GM12891 (cell line): ENCODE measurements at regions not wholly inside any gene's neighbourhood (a gene's known extent, or its start where the extent isn't known, plus 50 kb on each side); places are given as distances from the start of the nearest gene placed in this dataset.

ENCODE experiments used
- DNase-seq: peaks from one replicate; pipeline ENCODE4 v3.0.0; 2011; ENCODE audit warnings: low spot score; ENCODE audit not compliant: insufficient read length
- FAIRE-seq: peaks from 2 replicates; lab custom pipeline; 2011; peaks lifted over from hg19 to GRCh38; lab: Jason Lieb, UNC
- PAX5 ChIP-seq: IDR thresholded peaks from 2 replicates; pipeline ENCODE4 v1.6.1; 2011; ENCODE audit warnings: low read length, moderate library complexity, mild to moderate bottlenecking; ENCODE audit not compliant: insufficient read depth, severe bottlenecking
- POLR2A ChIP-seq: IDR thresholded peaks from 2 replicates; pipeline ENCODE4 v1.6.1; 2011; ENCODE audit warnings: low read depth, low read length, control low read depth
- POLR2AphosphoS5 ChIP-seq: IDR thresholded peaks from 2 replicates; pipeline ENCODE4 v1.6.1; 2011; ENCODE audit warnings: low read depth, low read length, control low read depth
- POU2F2 ChIP-seq: IDR thresholded peaks from 2 replicates; pipeline ENCODE4 v1.6.1; 2011; ENCODE audit warnings: low read depth, mild to moderate bottlenecking, control low read depth, low read length, moderate library complexity
- SPI1 ChIP-seq: IDR thresholded peaks from 2 replicates; pipeline ENCODE4 v1.6.1; 2011; ENCODE audit warnings: low read depth, low read length, control low read depth
- TAF1 ChIP-seq: IDR thresholded peaks from 2 replicates; pipeline ENCODE4 v1.6.1; 2011; ENCODE audit warnings: low read depth, low read length, control low read depth

- no peak for FAIRE-seq
Observed at GRCh38 chr6:50236164-50236563, 186.4 kb upstream of the DEFB112 start.

GRCh38 chr6:50239853-50240252, 190.1 kb upstream of the DEFB112 start:
- DNase-seq: no peak
- no peak for TF ChIP-seq PAX5
- TF ChIP-seq POLR2A: no peak
- TF ChIP-seq TAF1: no peak
- no peak for TF ChIP-seq POU2F2
- no peak for TF ChIP-seq SPI1
- no peak for TF ChIP-seq POLR2AphosphoS5
- no peak for FAIRE-seq

More at GRCh38 chr6:50236164-50236563, 186.4 kb upstream of the DEFB112 start:
- no peak for DNase-seq
- TF ChIP-seq TAF1 (no peak), SPI1 (no peak), POU2F2 (no peak), PAX5 (no peak)

- TF ChIP-seq TAF1 (no peak), POLR2A (no peak), SPI1 (no peak), POU2F2 (no peak), PAX5 (no peak), POLR2AphosphoS5 (no peak)
- DNase-seq (no peak), FAIRE-seq (no peak)
Observed at GRCh38 chr6:50240986-50241385, 191.3 kb upstream of the DEFB112 start.

DNA sequence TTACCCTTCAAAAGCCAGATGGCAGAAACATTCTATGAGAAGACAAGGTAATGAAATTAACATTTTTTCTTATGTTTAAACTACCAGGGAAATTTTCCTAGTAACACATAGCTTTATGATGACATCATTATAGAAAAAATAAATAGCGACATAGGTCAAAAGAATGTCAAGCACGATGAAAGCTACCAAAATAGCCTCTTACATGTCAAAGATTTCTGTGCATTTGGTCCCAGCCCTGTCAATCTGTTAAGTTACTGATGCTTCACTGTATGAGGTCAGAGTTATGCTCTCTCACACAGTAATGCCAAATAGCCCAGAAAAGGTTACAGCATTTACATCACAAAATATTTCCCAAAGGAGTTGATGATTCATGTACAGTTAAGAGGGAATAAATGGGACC, 199.8 kb upstream of the DEFB112 start:
- TF ChIP-seq POLR2A: no peak
- TF ChIP-seq SPI1: no peak
- TF ChIP-seq POLR2AphosphoS5: no peak
- no peak for TF ChIP-seq POU2F2
- no peak for TF ChIP-seq PAX5
- TF ChIP-seq TAF1: no peak
- FAIRE-seq: no peak
- DNase-seq: no peak

GRCh38 chr6:50257322-50257721, 207.6 kb upstream of the DEFB112 start:
- TF ChIP-seq SPI1 (no peak), POLR2AphosphoS5 (no peak), POLR2A (no peak), PAX5 (no peak), POU2F2 (no peak), TAF1 (no peak)
- no peak for DNase-seq
- FAIRE-seq: no peak

- DNase-seq: no peak
Observed at GRCh38 chr6:50259903-50260302, 210.2 kb upstream of the DEFB112 start.

GRCh38 chr6:50264995-50265571, 215.4 kb upstream of the DEFB112 start:
- no peak for DNase-seq
- no peak for FAIRE-seq
- TF ChIP-seq PAX5 (no peak), POLR2A (no peak), POU2F2 (no peak), TAF1 (no peak), SPI1 (no peak)

More at GRCh38 chr6:50259903-50260302, 210.2 kb upstream of the DEFB112 start:
- TF ChIP-seq POU2F2: no peak
- TF ChIP-seq PAX5: no peak
- no peak for TF ChIP-seq SPI1
- no peak for TF ChIP-seq TAF1
- no peak for TF ChIP-seq POLR2A
- TF ChIP-seq POLR2AphosphoS5: no peak
- no peak for FAIRE-seq

GRCh38 chr6:50270415-50270814, 220.7 kb upstream of the DEFB112 start:
- FAIRE-seq (no peak), DNase-seq (no peak)
- TF ChIP-seq SPI1: no peak
- TF ChIP-seq POLR2A: no peak
- TF ChIP-seq PAX5: no peak
- TF ChIP-seq TAF1: no peak
- no peak for TF ChIP-seq POU2F2
- TF ChIP-seq POLR2AphosphoS5: no peak

- TF ChIP-seq POU2F2 (no peak), SPI1 (no peak), POLR2AphosphoS5 (no peak), PAX5 (no peak), TAF1 (no peak), POLR2A (no peak)
- no peak for DNase-seq
- no peak for FAIRE-seq
Observed at GRCh38 chr6:50271266-50271665, 221.5 kb upstream of the DEFB112 start.

DNA sequence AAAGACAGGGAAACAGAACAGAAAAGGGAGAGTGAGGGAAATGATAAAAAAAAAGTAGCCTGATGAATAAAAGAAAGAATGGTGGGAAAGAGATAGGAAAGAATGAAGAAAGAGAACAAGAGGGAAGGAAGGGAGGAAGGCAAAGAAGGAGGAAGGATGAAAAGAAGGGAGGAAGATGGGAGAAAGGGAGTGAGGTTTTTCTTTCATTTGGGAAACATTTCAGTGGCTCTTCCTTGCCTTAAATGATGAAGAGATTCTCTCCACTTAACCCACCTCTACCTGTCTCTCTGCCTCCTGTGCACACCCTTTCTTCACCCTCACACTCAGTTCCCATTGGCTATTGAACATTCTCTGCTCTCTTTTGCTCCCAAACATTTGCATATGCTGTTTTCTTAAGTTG, 222.1 kb upstream of the DEFB112 start:
- DNase-seq (no peak), FAIRE-seq (no peak)
- TF ChIP-seq SPI1 (no peak), POU2F2 (no peak), POLR2AphosphoS5 (no peak), TAF1 (no peak), PAX5 (no peak), POLR2A (no peak)
